ENCODE measurements at regions not wholly inside any gene's neighbourhood (a gene's known extent, or its start where the extent isn't known, plus 50 kb on each side); places are given as distances from the start of the nearest gene placed in this dataset.

GRCh38 chr3:148255981-148256969 lies 441.4 kb upstream of the AGTR1 start:
- DNase-seq (ENCODE audit: low read depth, low spot score) (no peak), FAIRE-seq (no peak)
- Histone ChIP-seq H3K4me2 (ENCODE audit: control insufficient read depth, extremely low read depth, insufficient read depth, low read depth, low read length) (no peak overlapping the region), H3K4me1 (ENCODE audit: control insufficient read depth, extremely low read depth, insufficient read depth, low read length) (no peaks in the 10 kb centered on the region), H3K9ac (ENCODE audit: control insufficient read depth, extremely low read depth, insufficient read depth, low read length) (no peak overlapping the region), H3K9me1 (ENCODE audit: control insufficient read depth, extremely low read depth, insufficient read depth, low read length) (no peaks in the 10 kb centered on the region), H3K9me3 (ENCODE audit: control insufficient read depth, low read depth, low read length) (no peaks in the 10 kb centered on the region), H4K20me1 (ENCODE audit: control insufficient read depth, extremely low read depth, insufficient read depth, low read length) (no peaks in the 10 kb centered on the region), H3K4me3 (ENCODE audit: control insufficient read depth in 2 of 3, extremely low read depth in 1 of 3, insufficient read depth in 2 of 3, low read depth in 1 of 3, low read length in 3 of 3) (no peak overlapping the region), H2AFZ (ENCODE audit: control insufficient read depth, low read length) (no peak overlapping the region), H3K79me2 (ENCODE audit: control insufficient read depth, insufficient read depth, low read length) (no peaks in the 10 kb centered on the region), H3K27ac (ENCODE audit: control insufficient read depth, insufficient read depth, low read length) (no peak overlapping the region), H3K27me3 (ENCODE audit: control insufficient read depth, extremely low read depth, insufficient read depth, low read length) (no peaks in the 10 kb centered on the region), H3K36me3 (ENCODE audit: control insufficient read depth in 2 of 2, extremely low read depth in 1 of 2, insufficient read depth in 2 of 2, low read length in 2 of 2) (no peaks in the 10 kb centered on the region)
- no peak for TF ChIP-seq EZH2 (IDR thresholded peaks at IDR 0.05; ENCODE audit: low read length)
- no peak for TF ChIP-seq CTCF (optimal IDR thresholded peaks at IDR 0.05 in 1 of 3, IDR thresholded peaks at IDR 0.05 in 1 of 3, conservative IDR thresholded peaks at IDR 0.05 in 1 of 3; ENCODE audit: extremely low read depth in 1 of 3, insufficient read depth in 2 of 3, low read length in 3 of 3)
- dilution Hi-C loops (cut with MboI; ENCODE audit: extremely low pct_ligation_motif_present, low sequenced_read_pairs): no loop called here

- no peaks in the 10 kb centered on the region for H3K79me2 ChIP-seq (ENCODE audit: control insufficient read depth, insufficient read depth, low read length)
- no peak overlapping the region for H2AFZ ChIP-seq (ENCODE audit: control insufficient read depth, low read length)
- no peak for TF ChIP-seq CTCF (optimal IDR thresholded peaks at IDR 0.05 in 1 of 3, IDR thresholded peaks at IDR 0.05 in 1 of 3, conservative IDR thresholded peaks at IDR 0.05 in 1 of 3; ENCODE audit: extremely low read depth in 1 of 3, insufficient read depth in 2 of 3, low read length in 3 of 3)
- no peak for TF ChIP-seq EZH2 (IDR thresholded peaks at IDR 0.05; ENCODE audit: low read length)
- no peaks in the 10 kb centered on the region for H3K27me3 ChIP-seq (ENCODE audit: control insufficient read depth, extremely low read depth, insufficient read depth, low read length)
- H3K4me3 ChIP-seq (ENCODE audit: control insufficient read depth in 2 of 3, extremely low read depth in 1 of 3, insufficient read depth in 2 of 3, low read depth in 1 of 3, low read length in 3 of 3): no peak overlapping the region
- H3K4me1 ChIP-seq (ENCODE audit: control insufficient read depth, extremely low read depth, insufficient read depth, low read length): no peaks in the 10 kb centered on the region
- dilution Hi-C loops (cut with MboI; ENCODE audit: extremely low pct_ligation_motif_present, low sequenced_read_pairs): no loop called here
- no peaks in the 10 kb centered on the region for H3K9me1 ChIP-seq (ENCODE audit: control insufficient read depth, extremely low read depth, insufficient read depth, low read length)
- FAIRE-seq: no peak
- no peaks in the 10 kb centered on the region for H4K20me1 ChIP-seq (ENCODE audit: control insufficient read depth, extremely low read depth, insufficient read depth, low read length)
- H3K27ac ChIP-seq (ENCODE audit: control insufficient read depth, insufficient read depth, low read length): no peak overlapping the region
- no peaks in the 10 kb centered on the region for H3K9me3 ChIP-seq (ENCODE audit: control insufficient read depth, low read depth, low read length)
- H3K36me3 ChIP-seq (ENCODE audit: control insufficient read depth in 2 of 2, extremely low read depth in 1 of 2, insufficient read depth in 2 of 2, low read length in 2 of 2): no peaks in the 10 kb centered on the region
- no peak overlapping the region for H3K9ac ChIP-seq (ENCODE audit: control insufficient read depth, extremely low read depth, insufficient read depth, low read length)
- no peak for DNase-seq (ENCODE audit: low read depth, low spot score)
- H3K4me2 ChIP-seq (ENCODE audit: control insufficient read depth, extremely low read depth, insufficient read depth, low read depth, low read length): no peak overlapping the region
Observed at GRCh38 chr3:148262980-148263379, 434.7 kb upstream of the AGTR1 start.

All from keratinocyte (primary cell).